Breast epithelium (tissue), 3 donors: ENCODE measurements at regions not wholly inside any gene's neighbourhood (a gene's known extent, or its start where the extent isn't known, plus 50 kb on each side); places are given as distances from the start of the nearest gene placed in this dataset.

Experiments
- CTCF ChIP-seq, 3 donors: fragments of 450-650 bp; IDR thresholded peaks; one replicate each; pipeline ENCODE4 v1.5.1; 2016 to 2017; ENCODE audit warnings: antibody characterized with exemption in 3 of 3, mild to moderate bottlenecking in 3 of 3, moderate library complexity in 3 of 3
- POLR2A ChIP-seq: fragments of 450-650 bp; IDR thresholded peaks from one replicate; pipeline ENCODE4 v1.6.1; 2016; ENCODE audit warnings: antibody characterized with exemption, mild to moderate bottlenecking, moderate library complexity

DNA sequence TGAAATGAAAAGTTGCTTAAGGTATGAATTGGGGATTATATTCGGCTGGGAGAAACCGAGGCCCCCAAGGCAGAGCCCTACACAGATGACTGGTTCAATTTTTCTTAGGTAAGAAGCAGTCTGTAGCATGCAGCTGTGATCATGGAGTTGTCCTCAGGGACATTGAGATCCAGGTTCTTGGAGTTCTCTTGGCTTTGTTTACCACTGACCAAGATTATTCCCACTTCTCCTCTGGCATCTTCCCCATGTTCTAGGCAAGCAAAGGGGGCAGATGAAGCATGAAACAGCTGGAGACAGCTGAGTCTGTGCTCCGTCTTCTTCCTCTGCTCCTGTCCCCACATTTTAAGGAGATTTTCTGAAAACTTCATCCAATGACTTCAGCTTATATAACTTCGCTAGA lies 129.5 kb upstream of the BMPER start:
- TF ChIP-seq POLR2A (no peak), CTCF (IDR thresholded peaks at IDR 0.05) (no peak)
